Skeletal muscle tissue (tissue), 3 donors: ENCODE measurements at regions not wholly inside any gene's neighbourhood (a gene's known extent, or its start where the extent isn't known, plus 50 kb on each side); places are given as distances from the start of the nearest gene placed in this dataset.

Experiments used
- H3K27ac ChIP-seq: one replicate; pipeline ENCODE4 v1.7.0; 2013; ENCODE audit warnings: mild to moderate bottlenecking, low read depth, low read length, inconsistent platforms
- H3K27me3 ChIP-seq, 3 donors: one replicate each; pipeline ENCODE4 v1.7.0; 2013; ENCODE audit warnings: low read length in 3 of 3; ENCODE audit not compliant: control insufficient read depth in 3 of 3, insufficient read depth in 3 of 3
- H3K36me3 ChIP-seq, 3 donors: one replicate each; pipeline ENCODE4 v1.7.0; 2013; ENCODE audit warnings: low read length in 3 of 3; ENCODE audit not compliant: control insufficient read depth in 3 of 3, insufficient read depth in 3 of 3
- H3K4me1 ChIP-seq, 3 donors: one replicate each; pipeline ENCODE4 v1.7.0; 2013; ENCODE audit warnings: low read length in 3 of 3, mild to moderate bottlenecking in 3 of 3; ENCODE audit not compliant: control insufficient read depth in 3 of 3, insufficient read depth in 3 of 3
- H3K4me3 ChIP-seq, 3 donors: one replicate each; pipeline ENCODE4 v1.7.0; 2013; ENCODE audit warnings: low read length in 3 of 3
- H3K9ac ChIP-seq, 3 donors: one replicate each; pipeline ENCODE4 v1.7.0; 2013; ENCODE audit warnings: low read length in 3 of 3, mild to moderate bottlenecking in 3 of 3, moderate library complexity in 2 of 3, low read depth in 1 of 3
- H3K9me3 ChIP-seq, 3 donors: one replicate each; pipeline ENCODE4 v1.7.0; 2013; ENCODE audit warnings: low read length in 3 of 3; ENCODE audit not compliant: control insufficient read depth in 3 of 3
- donor health status: Osteomylitis.

DNA sequence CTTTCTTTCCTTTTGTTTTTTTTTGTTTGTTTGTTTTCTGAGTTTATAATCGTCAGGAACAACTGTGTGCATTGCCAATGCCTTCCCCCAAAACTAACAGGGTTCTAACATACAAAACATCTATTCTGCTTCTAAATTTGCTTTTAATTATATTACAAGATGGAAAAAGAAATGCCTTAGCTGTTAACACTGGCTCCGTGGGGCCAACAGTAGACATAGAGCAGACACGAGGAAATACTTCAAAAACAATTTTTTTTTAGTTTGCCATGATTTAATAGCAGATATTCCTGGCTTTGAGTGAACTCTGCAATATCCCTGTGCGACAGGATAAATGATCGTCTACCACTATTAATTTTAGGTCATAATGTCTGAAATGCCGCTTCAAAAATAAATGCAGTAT is 153.3 kb upstream of the HNRNPA3 start:
- Histone ChIP-seq H3K36me3 (no peaks in the 10 kb centered on the region), H3K4me3 (no peak overlapping the region), H3K27ac (no peak overlapping the region), H3K4me1 (no peaks in the 10 kb centered on the region), H3K9ac (no peak overlapping the region), H3K27me3 (peaks cover 0 to 3% (median 0%) of the 10 kb centered on the region in 3 donors), H3K9me3 (no peaks in the 10 kb centered on the region)

- Histone ChIP-seq H3K27me3 (peaks cover 0 to 3% (median 0%) of the 10 kb centered on the region in 3 donors), H3K4me3 (no peak overlapping the region), H3K4me1 (no peaks in the 10 kb centered on the region)
These were observed 149.3 kb upstream of the HNRNPA3 start for GRCh38 chr2:177063331-177063730.

GRCh38 chr2:177064422-177064821 is 148.2 kb upstream of the HNRNPA3 start:
- Histone ChIP-seq H3K27me3 (peaks cover 0 to 3% (median 0%) of the 10 kb centered on the region in 3 donors), H3K36me3 (no peaks in the 10 kb centered on the region), H3K9me3 (no peaks in the 10 kb centered on the region), H3K27ac (no peak overlapping the region), H3K4me1 (no peaks in the 10 kb centered on the region), H3K9ac (no peak overlapping the region), H3K4me3 (no peak overlapping the region)

More at GRCh38 chr2:177063331-177063730, 149.3 kb upstream of the HNRNPA3 start:
- no peak overlapping the region for H3K27ac ChIP-seq
- no peaks in the 10 kb centered on the region for H3K36me3 ChIP-seq
- H3K9me3 ChIP-seq, result no peaks in the 10 kb centered on the region
- H3K9ac ChIP-seq, result no peak overlapping the region

GRCh38 chr2:177068967-177069366 is 143.6 kb upstream of the HNRNPA3 start:
- Histone ChIP-seq H3K4me3 (no peak overlapping the region), H3K9ac (no peak overlapping the region), H3K36me3 (no peaks in the 10 kb centered on the region), H3K4me1 (no peaks in the 10 kb centered on the region), H3K9me3 (no peaks in the 10 kb centered on the region), H3K27me3 (no peaks in the 10 kb centered on the region), H3K27ac (no peak overlapping the region)

- H3K4me3 ChIP-seq, result no peak overlapping the region
- no peak overlapping the region for H3K27ac ChIP-seq
- H3K27me3 ChIP-seq, result no peaks in the 10 kb centered on the region
- no peaks in the 10 kb centered on the region for H3K4me1 ChIP-seq
- H3K36me3 ChIP-seq, result no peaks in the 10 kb centered on the region
- no peaks in the 10 kb centered on the region for H3K9me3 ChIP-seq
- H3K9ac ChIP-seq, result no peak overlapping the region
These were observed 140.5 kb upstream of the HNRNPA3 start for GRCh38 chr2:177072090-177072489.

GRCh38 chr2:177073611-177074010 is 139.0 kb upstream of the HNRNPA3 start:
- Histone ChIP-seq H3K9me3 (no peaks in the 10 kb centered on the region), H3K36me3 (no peaks in the 10 kb centered on the region), H3K4me3 (no peak overlapping the region), H3K4me1 (no peaks in the 10 kb centered on the region), H3K27me3 (no peaks in the 10 kb centered on the region), H3K9ac (no peak overlapping the region), H3K27ac (no peak overlapping the region)

- H3K27ac ChIP-seq, result no peak overlapping the region
- no peaks in the 10 kb centered on the region for H3K27me3 ChIP-seq
- no peak overlapping the region for H3K9ac ChIP-seq
- no peaks in the 10 kb centered on the region for H3K9me3 ChIP-seq
- H3K4me1 ChIP-seq, result no peaks in the 10 kb centered on the region
- no peaks in the 10 kb centered on the region for H3K36me3 ChIP-seq
- H3K4me3 ChIP-seq, result no peak overlapping the region
These were observed 138.4 kb upstream of the HNRNPA3 start for GRCh38 chr2:177074099-177074710.

DNA sequence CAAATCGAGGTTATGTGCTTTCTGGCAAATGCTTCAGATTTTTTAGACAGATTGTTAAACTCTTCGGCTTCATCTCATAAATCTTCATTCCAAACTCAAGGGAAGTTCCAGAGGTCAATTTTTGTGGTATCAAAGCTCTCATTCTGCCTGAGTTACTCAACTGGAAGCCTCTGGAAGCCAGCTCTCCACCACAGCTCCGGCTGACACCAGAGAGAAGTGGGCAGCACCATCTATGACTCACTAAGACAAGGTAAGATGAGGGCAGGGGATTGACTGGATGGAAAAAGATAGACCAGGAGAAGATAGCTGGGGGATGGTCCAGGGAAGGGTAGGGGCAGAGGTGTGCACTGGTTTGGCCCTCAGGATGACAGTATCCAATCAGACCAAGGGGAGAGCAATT is 137.3 kb upstream of the HNRNPA3 start:
- no peaks in the 10 kb centered on the region for H3K36me3 ChIP-seq

DNA sequence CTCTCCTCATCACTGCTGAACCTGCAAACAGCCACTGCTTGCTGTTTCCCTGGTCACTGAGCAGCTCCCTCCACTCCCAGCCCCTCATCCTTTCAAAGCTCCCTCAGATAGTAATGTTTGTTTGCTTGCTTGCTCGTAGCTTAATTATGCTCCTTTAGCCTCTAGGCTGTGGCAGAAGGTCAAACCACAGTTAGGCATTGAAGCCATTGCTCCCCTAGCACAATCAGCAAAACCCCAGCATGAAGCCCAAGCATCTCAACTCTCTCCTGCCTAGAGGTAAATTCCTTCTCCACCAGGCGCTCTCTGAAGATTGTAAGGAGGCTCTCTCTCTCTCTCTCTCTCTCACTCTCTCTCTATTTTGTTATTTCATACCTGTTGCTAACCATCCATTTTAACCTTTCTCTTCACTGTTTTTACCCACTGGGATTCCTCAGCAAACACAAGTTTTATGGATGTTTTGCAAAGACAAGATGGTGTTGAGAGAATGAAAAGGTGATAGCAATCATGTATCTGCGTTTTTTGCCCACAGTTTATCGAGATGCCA is 135.9 kb upstream of the HNRNPA3 start:
- Histone ChIP-seq H3K27ac (no peak overlapping the region), H3K27me3 (no peaks in the 10 kb centered on the region), H3K36me3 (no peaks in the 10 kb centered on the region), H3K4me1 (no peaks in the 10 kb centered on the region), H3K9ac (no peak overlapping the region), H3K4me3 (no peak overlapping the region), H3K9me3 (no peaks in the 10 kb centered on the region)

More for the DNA sequence above, 137.3 kb upstream of the HNRNPA3 start:
- Histone ChIP-seq H3K27ac (no peak overlapping the region), H3K27me3 (no peaks in the 10 kb centered on the region), H3K9me3 (no peaks in the 10 kb centered on the region), H3K4me3 (no peak overlapping the region), H3K9ac (no peak overlapping the region), H3K4me1 (no peaks in the 10 kb centered on the region)

GRCh38 chr2:177077778-177078177 is 134.8 kb upstream of the HNRNPA3 start:
- Histone ChIP-seq H3K9me3 (no peaks in the 10 kb centered on the region), H3K4me3 (no peak overlapping the region), H3K9ac (no peak overlapping the region), H3K27me3 (no peaks in the 10 kb centered on the region), H3K27ac (no peak overlapping the region), H3K36me3 (no peaks in the 10 kb centered on the region), H3K4me1 (no peaks in the 10 kb centered on the region)
